ENCODE measurements at regions not wholly inside any gene's neighbourhood (a gene's known extent, or its start where the extent isn't known, plus 50 kb on each side); places are given as distances from the start of the nearest gene placed in this dataset.

DNA sequence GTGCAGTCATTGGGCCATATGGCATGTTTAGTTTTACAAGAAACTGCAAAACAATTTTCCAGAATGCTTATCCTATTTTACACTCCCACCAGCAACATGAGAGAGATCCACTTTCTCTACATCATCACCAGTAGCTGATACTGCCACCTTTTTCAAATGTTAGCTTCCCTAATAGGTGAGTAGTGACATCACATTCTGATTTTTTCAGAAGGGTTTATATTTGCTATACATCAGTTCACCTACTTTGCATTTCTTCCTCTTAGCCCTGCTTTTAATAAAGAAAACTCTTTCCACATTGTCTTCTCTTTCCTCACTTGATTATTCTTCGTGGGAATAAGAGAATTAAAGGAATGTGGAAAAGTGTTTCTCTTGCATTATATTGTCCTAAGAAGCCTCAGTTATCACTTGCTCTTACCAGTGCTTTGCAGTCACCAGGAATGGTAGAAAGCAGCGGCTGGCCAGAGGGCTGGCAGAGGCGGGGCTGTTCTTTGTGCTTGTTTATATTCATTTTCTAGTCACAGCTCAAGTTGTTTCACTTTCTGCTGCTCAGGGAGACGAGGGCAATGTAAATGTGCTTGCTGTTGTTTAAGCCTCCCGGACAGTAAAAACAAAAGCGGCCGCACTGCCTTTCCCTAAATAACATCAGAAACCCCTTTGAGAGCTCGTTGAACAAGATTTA lies 164.8 kb downstream of the HSD17B3 start:
- TF ChIP-seq EZH2phosphoT487 (IDR thresholded peaks at IDR 0.05; ENCODE audit: borderline replicate concordance, low read depth, low read length), result no peak
- TF ChIP-seq, protein P1, sequence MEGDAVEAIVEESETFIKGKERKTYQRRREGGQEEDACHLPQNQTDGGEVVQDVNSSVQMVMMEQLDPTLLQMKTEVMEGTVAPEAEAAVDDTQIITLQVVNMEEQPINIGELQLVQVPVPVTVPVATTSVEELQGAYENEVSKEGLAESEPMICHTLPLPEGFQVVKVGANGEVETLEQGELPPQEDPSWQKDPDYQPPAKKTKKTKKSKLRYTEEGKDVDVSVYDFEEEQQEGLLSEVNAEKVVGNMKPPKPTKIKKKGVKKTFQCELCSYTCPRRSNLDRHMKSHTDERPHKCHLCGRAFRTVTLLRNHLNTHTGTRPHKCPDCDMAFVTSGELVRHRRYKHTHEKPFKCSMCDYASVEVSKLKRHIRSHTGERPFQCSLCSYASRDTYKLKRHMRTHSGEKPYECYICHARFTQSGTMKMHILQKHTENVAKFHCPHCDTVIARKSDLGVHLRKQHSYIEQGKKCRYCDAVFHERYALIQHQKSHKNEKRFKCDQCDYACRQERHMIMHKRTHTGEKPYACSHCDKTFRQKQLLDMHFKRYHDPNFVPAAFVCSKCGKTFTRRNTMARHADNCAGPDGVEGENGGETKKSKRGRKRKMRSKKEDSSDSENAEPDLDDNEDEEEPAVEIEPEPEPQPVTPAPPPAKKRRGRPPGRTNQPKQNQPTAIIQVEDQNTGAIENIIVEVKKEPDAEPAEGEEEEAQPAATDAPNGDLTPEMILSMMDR (conservative IDR thresholded peaks at IDR 0.05; ENCODE audit: low read length), result no peak
